Cardiac fibroblast (primary cell): ENCODE measurements at regions not wholly inside any gene's neighbourhood (a gene's known extent, or its start where the extent isn't known, plus 50 kb on each side); places are given as distances from the start of the nearest gene placed in this dataset.

Experiments
- DNase-seq, 2 donors: peaks; one replicate each; pipeline versions ENCODE4 v3.0.0 to v3.0.0-alpha.2; 2010; ENCODE audit warnings: low read depth in 2 of 2
- H3K4me3 ChIP-seq, 2 donors: replicated peaks in 1 of 2; 1 replicate in 1 of 2; 2 replicates in 1 of 2; pipeline ENCODE4 v1.5.1; 2011; ENCODE audit warnings: low read depth in 2 of 2, low read length in 2 of 2, mild to moderate bottlenecking in 2 of 2, moderate library complexity in 1 of 2
- TF ChIP-seq, protein P1 (sequence below): IDR thresholded peaks from one replicate; pipeline ENCODE4 v1.5.1; 2011; ENCODE audit warnings: low read depth, mild to moderate bottlenecking, low read length, inconsistent platforms

GRCh38 chr14:83300476-83301064, 1766.9 kb upstream of the SEL1L start:
- peak; percentile 47 to 56 for DNase-seq
- TF ChIP-seq, protein P1, sequence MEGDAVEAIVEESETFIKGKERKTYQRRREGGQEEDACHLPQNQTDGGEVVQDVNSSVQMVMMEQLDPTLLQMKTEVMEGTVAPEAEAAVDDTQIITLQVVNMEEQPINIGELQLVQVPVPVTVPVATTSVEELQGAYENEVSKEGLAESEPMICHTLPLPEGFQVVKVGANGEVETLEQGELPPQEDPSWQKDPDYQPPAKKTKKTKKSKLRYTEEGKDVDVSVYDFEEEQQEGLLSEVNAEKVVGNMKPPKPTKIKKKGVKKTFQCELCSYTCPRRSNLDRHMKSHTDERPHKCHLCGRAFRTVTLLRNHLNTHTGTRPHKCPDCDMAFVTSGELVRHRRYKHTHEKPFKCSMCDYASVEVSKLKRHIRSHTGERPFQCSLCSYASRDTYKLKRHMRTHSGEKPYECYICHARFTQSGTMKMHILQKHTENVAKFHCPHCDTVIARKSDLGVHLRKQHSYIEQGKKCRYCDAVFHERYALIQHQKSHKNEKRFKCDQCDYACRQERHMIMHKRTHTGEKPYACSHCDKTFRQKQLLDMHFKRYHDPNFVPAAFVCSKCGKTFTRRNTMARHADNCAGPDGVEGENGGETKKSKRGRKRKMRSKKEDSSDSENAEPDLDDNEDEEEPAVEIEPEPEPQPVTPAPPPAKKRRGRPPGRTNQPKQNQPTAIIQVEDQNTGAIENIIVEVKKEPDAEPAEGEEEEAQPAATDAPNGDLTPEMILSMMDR = peak; percentile 78
- H3K4me3 ChIP-seq = no peak overlapping the region

GRCh38 chr14:83301791-83302190, 1768.1 kb upstream of the SEL1L start:
- TF ChIP-seq, protein P1 = no peak
- DNase-seq = no peak
- no peak overlapping the region for H3K4me3 ChIP-seq

DNA sequence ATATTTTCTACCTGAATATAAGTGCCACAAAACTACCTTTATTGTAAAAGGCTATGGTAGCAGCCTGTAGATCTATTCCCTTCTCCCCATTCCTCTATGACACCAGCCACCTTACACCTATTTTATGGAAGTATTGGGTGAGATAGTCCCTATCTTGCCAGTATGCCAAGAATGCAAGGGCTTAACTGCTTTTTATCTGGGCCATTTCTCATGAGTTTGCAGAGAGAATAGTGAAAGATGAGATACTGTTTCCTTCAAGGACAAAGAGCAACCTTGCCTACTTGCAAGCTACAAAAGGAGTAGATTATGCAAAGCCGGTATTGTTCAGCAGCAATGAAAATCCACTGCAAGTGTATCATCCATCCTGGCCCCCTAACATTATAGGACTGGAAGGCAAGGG, 1775.6 kb upstream of the SEL1L start:
- no peak for DNase-seq
- H3K4me3 ChIP-seq = no peak overlapping the region
- TF ChIP-seq, protein P1 = no peak

- TF ChIP-seq, protein P1 = no peak
- no peak for DNase-seq
- no peak overlapping the region for H3K4me3 ChIP-seq
Measured at GRCh38 chr14:83309833-83310232, 1776.2 kb upstream of the SEL1L start.

DNA sequence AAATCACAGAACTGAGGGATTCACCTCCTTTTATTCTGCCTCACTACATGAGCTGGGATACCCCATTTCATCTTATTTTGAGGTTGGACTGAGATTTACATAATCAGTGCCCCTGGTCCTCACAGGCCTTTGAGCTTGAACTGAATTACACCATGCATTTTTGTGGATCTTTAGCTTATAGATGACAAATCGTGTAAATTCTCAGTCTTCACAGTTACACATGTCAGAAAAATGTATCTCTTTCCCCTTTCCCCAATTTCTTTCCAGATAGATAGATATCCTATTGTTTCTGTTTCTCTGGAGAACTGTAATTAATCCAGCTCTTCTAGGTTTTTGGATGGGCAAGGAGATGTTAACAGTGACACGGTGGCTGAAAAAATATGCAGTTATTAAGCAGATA, 1778.9 kb upstream of the SEL1L start:
- TF ChIP-seq, protein P1 = no peak
- no peak overlapping the region for H3K4me3 ChIP-seq
- DNase-seq = no peak

DNA sequence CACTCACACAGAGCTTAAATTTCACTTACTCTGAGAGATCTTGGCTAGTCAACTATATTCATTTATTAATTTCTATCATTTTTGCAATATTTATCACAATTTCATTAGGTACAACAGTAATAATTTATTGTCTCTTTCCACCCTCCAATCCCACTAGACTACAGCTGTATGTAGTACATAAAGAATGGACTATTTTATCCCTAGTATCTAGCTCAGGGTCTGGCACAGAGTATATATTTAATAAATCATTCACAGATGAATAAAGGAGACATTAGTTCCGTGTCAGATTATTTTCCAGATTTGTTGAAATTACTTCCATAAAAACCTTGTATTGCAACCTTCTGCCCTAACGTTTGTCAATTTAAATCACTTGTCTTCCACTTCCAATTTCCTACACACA, 1781.1 kb upstream of the SEL1L start:
- no peak for DNase-seq
- TF ChIP-seq, protein P1 = no peak
- H3K4me3 ChIP-seq = no peak overlapping the region

GRCh38 chr14:83316356-83316755, 1782.7 kb upstream of the SEL1L start:
- DNase-seq = no peak
- TF ChIP-seq, protein P1 = no peak

More at GRCh38 chr14:83316356-83316755, 1782.7 kb upstream of the SEL1L start:
- H3K4me3 ChIP-seq = no peak overlapping the region
